ENCODE measurements at regions not wholly inside any gene's neighbourhood (a gene's known extent, or its start where the extent isn't known, plus 50 kb on each side); places are given as distances from the start of the nearest gene placed in this dataset.

DNA sequence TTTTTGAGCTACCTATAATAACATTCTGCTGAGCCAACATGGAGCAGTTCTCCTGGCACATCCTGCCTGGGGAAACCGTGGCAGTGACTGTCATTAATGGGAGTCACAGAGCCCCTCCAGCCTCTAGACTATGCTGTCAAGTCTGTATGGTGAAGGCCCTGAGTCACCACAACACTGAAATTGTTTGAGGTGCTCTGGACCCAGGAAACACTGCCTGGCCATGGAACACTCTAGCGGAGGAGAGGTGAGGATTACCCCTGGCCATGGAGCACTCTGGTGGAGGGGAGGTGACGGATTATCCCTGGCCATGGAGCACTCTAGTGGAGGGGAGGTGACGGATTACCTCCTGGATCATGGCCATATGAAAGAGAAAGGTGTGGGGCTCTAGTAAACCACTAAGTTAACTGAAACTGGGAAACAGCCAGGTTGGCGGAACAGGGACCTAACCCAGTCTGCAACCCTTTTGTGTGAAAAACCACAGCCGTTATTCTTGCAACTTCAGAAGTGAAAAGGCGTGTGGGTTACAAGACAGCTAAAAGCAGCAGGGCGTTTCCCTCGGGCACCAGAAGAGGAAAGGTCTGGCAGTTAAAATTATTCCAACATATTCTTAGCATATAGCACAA lies 156.7 kb downstream of the KCNJ12 start:
- Mint-ChIP-seq H3K4me1 (no peaks in the 10 kb centered on the region), H3K4me3 (no peak overlapping the region), H3K27me3 (no peaks in the 10 kb centered on the region), H3K36me3 (ENCODE audit: low read depth) (peaks cover 17% of the 10 kb centered on the region), H3K9me3 (peaks cover 10% of the 10 kb centered on the region), H3K27ac (no peak overlapping the region)
- TF ChIP-seq, protein P1, sequence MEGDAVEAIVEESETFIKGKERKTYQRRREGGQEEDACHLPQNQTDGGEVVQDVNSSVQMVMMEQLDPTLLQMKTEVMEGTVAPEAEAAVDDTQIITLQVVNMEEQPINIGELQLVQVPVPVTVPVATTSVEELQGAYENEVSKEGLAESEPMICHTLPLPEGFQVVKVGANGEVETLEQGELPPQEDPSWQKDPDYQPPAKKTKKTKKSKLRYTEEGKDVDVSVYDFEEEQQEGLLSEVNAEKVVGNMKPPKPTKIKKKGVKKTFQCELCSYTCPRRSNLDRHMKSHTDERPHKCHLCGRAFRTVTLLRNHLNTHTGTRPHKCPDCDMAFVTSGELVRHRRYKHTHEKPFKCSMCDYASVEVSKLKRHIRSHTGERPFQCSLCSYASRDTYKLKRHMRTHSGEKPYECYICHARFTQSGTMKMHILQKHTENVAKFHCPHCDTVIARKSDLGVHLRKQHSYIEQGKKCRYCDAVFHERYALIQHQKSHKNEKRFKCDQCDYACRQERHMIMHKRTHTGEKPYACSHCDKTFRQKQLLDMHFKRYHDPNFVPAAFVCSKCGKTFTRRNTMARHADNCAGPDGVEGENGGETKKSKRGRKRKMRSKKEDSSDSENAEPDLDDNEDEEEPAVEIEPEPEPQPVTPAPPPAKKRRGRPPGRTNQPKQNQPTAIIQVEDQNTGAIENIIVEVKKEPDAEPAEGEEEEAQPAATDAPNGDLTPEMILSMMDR (IDR thresholded peaks at IDR 0.05): no peak
- ATAC-seq (ENCODE audit: low read depth): no peak
- no peak for DNase-seq
- ChIA-PET CTCF (no interaction called here), POLR2A (no interaction called here)
- intact Hi-C loops (cut with micrococcal nuclease): no loop called here

DNA sequence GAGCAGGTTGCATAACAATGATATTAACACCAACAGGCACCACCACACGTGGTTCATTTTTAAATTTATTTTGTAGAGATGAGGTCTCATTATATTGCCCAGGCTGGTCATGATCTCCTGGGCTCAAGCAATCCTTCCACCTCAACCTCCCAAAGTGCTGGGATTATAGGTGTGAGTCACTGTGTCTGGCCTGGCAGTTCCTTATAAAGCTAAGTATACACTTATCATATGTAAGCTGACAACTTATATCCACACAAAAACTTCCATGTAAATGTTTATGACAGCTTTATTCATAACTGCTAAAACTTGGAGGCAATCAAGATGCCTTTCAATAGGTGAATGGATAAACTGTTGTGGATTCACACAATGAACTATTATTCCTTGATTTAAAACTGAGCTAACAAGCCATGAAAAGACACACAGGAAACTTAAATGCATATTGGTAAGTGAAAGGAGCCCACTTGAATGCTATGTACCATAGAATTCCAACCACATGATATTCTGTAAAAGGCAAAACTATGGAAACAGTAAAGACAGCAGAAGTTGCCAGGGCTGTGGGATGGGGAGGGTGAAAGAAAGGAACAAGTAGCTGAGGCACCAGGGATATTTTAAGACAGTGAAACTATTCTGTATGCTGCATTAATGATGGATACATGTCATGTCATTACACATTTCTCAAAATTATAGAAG lies 156.5 kb upstream of the KCNJ18 start:
- H3K9me3 Mint-ChIP-seq: peaks cover 14% of the 10 kb centered on the region
- ChIA-PET CTCF (no interaction called here), POLR2A (no interaction called here)
- peaks cover 17% of the 10 kb centered on the region for H3K36me3 Mint-ChIP-seq (ENCODE audit: low read depth)
- H3K27ac Mint-ChIP-seq: no peak overlapping the region
- no peak overlapping the region for H3K4me3 Mint-ChIP-seq
- H3K4me1 Mint-ChIP-seq: no peaks in the 10 kb centered on the region
- TF ChIP-seq, protein P1 (IDR thresholded peaks at IDR 0.05): no peak
- no peaks in the 10 kb centered on the region for H3K27me3 Mint-ChIP-seq
- ATAC-seq (ENCODE audit: low read depth): no peak
- intact Hi-C loops (cut with micrococcal nuclease): no loop called here
- no peak for DNase-seq

DNA sequence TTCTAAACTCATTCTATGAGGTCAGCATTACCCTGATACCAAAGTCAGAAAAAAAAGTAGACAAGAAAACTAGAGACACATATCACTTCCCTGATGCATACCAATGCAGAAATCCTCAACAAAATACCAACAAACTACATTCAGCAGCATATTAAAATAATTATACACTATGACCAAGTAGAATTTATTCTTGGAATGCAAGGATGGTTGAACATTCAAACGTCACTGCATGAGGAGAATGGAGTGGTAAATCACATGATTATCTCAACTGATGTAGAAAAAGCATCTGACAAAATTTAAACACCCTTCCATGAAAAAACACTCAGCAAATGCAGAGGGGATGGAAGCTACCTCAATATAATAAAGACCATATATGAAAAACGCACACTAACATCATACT lies 155.0 kb upstream of the KCNJ18 start:
- TF ChIP-seq, protein P1 (IDR thresholded peaks at IDR 0.05): no peak
- Mint-ChIP-seq H3K36me3 (ENCODE audit: low read depth) (peaks cover 17% of the 10 kb centered on the region), H3K4me3 (no peak overlapping the region), H3K27me3 (no peaks in the 10 kb centered on the region), H3K27ac (no peak overlapping the region), H3K4me1 (no peaks in the 10 kb centered on the region), H3K9me3 (peaks cover 14% of the 10 kb centered on the region)
- POLR2A ChIA-PET: no interaction called here
- no peak for ATAC-seq (ENCODE audit: low read depth)
- DNase-seq: no peak
- CTCF ChIA-PET: no interaction called here
- intact Hi-C loops (cut with micrococcal nuclease): no loop called here

DNA sequence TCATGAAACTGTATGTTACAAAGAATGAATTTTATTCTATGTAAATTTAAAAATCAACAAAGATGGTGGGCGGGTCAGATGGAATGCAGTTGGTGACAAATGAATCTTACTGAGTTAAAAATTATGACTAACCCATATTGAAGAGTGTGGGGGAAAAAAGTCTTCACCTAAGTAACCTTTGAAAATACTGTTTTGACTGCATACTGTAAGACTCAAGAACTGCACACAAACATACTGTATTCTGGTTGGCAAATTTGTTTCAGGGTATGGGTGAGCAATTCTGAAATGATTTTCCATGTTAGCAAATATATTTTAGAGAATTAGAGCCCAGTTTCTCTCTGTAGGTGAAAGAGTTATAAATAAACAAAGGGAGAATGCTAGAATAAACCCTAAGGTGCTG lies 153.7 kb upstream of the KCNJ18 start:
- Mint-ChIP-seq H3K36me3 (ENCODE audit: low read depth) (peaks cover 19% of the 10 kb centered on the region), H3K4me3 (no peak overlapping the region), H3K9me3 (peaks cover 14% of the 10 kb centered on the region), H3K27ac (no peak overlapping the region), H3K4me1 (no peaks in the 10 kb centered on the region), H3K27me3 (no peaks in the 10 kb centered on the region)
- TF ChIP-seq, protein P1 (IDR thresholded peaks at IDR 0.05): no peak
- intact Hi-C loops (cut with micrococcal nuclease): no loop called here
- ChIA-PET POLR2A (no interaction called here), CTCF (no interaction called here)
- no peak for DNase-seq
- no peak for ATAC-seq (ENCODE audit: low read depth)

DNA sequence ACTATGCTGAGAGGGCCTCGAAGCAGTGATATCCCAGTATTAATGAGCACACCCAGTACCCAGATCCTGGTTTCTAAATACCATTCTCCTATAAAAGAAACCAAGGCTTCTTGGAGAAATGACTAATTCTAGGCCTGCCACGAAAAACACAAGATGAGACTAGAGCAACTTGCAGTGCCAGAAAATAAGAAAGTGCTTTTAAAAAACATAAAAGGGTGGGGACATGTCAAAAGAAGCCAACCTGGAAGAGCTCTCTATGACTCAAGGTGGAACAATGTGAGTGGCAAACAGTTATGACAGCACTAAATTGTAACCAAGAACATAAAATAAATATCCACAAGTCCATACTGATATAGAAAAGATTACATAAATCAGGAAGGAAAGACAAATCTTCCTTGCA lies 153.2 kb upstream of the KCNJ18 start:
- H3K4me1 Mint-ChIP-seq: no peaks in the 10 kb centered on the region
- H3K36me3 Mint-ChIP-seq (ENCODE audit: low read depth): peaks cover 19% of the 10 kb centered on the region
- CTCF ChIA-PET: no interaction called here
- DNase-seq (no peak), ATAC-seq (ENCODE audit: low read depth) (no peak)
- H3K27ac Mint-ChIP-seq: no peak overlapping the region
- no peak overlapping the region for H3K4me3 Mint-ChIP-seq
- H3K27me3 Mint-ChIP-seq: no peaks in the 10 kb centered on the region
- H3K9me3 Mint-ChIP-seq: peaks cover 14% of the 10 kb centered on the region
- TF ChIP-seq, protein P1 (IDR thresholded peaks at IDR 0.05): no peak
- POLR2A ChIA-PET: no interaction called here
- intact Hi-C loops (cut with micrococcal nuclease): no loop called here

Data from activated B cell treated with CpG ODN at 0.5 μM for 24 hours (primary cell).